Thyroid gland (tissue), 4 donors: ENCODE measurements at regions not wholly inside any gene's neighbourhood (a gene's known extent, or its start where the extent isn't known, plus 50 kb on each side); places are given as distances from the start of the nearest gene placed in this dataset.

Experiments used
- CTCF ChIP-seq, 6 experiments: fragments of 200-600 bp in 3 of 6; fragments of 450-650 bp in 3 of 6; sonication (generic) in 3 of 6; IDR thresholded peaks; one replicate each; pipeline ENCODE4 v1.5.1; 2016 to 2019; ENCODE audit warnings: antibody characterized with exemption in 6 of 6, mild to moderate bottlenecking in 2 of 6, inconsistent platforms in 1 of 6, moderate library complexity in 1 of 6
- POLR2A ChIP-seq, 2 donors: fragments of 450-650 bp; IDR thresholded peaks; one replicate each; pipeline ENCODE4 v1.6.1; 2017; ENCODE audit warnings: antibody characterized with exemption in 2 of 2, mild to moderate bottlenecking in 2 of 2, moderate library complexity in 1 of 2

DNA sequence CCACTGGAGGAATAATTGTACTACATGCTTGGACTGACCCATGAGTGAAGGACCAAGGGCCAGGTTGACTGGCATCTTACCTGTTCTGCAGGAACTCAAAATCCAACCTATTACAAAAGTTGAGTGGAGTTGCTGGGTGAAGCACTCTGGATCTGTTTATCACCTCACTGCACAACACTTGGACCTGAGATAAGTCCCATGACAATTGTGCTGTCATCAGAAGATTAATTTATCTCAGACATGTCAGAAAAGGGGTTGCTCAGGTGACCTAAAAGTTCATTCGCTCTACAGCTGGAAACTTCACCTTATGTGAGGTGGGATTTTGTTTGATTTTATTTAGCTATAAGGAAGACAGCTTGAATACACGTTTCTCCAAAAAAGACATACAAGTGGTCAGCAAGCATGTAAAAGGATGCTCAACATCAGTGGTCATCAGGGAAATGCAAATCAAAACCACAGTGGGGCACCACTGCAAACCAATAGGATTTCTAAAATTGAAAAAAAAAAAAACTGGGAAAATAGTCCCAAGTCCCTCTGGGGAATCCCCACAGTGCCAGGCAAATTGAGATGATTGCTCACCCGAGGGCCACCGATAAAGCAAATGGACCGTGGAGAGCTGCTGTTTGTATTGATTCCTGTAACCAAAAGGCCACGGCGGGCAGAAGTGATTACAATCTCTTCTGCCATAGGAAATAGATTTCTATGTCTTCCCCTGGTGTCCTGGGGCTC, 65.8 kb upstream of the SLC35F5 start:
- TF ChIP-seq CTCF (IDR thresholded peaks at IDR 0.05), result no peak
- no peak for TF ChIP-seq POLR2A (IDR thresholded peaks at IDR 0.05)
